GM19397 (cell line): ENCODE measurements at regions not wholly inside any gene's neighbourhood (a gene's known extent, or its start where the extent isn't known, plus 50 kb on each side); places are given as distances from the start of the nearest gene placed in this dataset.
"Not testable (repeated sequence)": the region's sequence is repeated elsewhere in the genome, so short reads cannot be mapped to it uniquely, and the experiment has no call there.

ENCODE experiments used
- ATAC-seq: cut with Tn5 transposase; IDR thresholded peaks from one replicate; pipeline ENCODE4 v1.9.1; 2021; ENCODE audit warnings: mild to moderate bottlenecking, moderate library complexity; ENCODE audit not compliant: unreplicated experiment

DNA sequence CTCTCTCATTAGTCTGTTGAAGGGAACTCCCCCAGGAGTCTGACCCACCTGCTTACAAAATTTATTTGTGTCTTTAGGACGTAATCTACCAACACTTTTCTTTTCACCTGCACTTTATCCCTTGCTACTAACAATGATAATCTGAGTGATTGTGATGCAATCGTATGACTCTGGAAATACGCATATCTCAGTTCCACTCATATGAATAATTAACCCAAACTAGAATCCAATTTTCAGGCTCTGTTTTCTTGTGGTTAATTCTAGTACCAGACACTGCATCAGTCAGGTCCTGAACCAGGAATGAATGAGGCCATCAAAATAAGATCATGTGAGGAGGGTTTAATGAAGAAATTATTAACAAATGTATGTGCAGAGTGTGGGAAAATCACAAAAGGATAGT is 158.4 kb upstream of the SRD5A2 start:
- no peak for ATAC-seq

DNA sequence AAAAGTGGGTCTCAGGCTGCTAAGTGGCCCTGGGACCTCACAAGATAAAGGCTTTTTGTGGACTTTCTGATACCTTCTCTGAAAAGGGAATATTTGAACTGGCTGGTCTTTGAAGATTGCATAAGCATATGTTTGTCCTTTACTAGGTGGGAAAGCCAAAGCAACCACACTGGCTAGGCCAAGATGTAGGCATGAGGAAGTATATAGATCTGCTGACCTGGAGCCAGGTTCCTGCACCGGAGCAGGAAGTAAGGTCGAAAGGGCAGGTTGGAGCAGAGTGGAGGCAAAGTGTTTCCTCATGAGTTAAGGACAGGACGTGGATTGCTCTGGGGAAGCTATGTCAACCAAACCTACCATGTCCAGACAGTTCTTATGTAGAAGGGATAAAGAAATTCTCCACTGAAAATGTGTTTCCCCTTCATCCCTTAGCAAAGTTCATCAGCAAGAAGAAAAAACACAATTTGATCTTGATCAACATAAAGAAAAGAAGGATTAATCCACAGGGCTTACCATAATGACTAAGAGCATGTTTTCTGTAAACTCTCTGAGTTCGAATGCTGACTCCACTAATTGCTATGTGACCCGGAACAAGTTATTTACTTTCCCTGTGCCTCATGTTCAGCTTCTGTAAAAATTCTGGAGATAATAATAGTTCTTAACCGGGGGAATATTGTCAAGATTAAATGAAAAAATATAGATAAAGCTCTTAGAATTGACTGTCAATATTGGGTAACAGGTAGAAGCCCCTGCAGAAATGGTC is 156.1 kb upstream of the SRD5A2 start:
- ATAC-seq, result no peak

DNA sequence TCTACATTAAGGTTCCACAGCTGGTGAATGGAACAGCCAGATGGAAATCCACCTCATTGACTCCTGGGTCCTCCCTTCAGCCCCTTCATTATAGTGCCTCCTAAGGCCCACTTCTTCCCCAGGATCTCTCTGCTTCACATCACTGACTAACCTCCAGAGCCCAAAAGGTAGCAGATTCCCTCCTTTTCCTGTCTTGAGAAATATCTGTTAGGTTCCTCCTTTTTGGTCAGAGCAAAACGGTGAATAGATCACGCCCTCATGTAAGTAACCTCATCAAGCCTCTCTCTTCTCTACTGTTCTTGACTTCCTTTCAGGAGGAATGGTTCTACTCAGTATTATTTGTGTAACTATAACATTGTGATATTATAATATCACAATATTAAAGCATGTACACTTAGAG is 155.0 kb upstream of the SRD5A2 start:
- no peak for ATAC-seq

DNA sequence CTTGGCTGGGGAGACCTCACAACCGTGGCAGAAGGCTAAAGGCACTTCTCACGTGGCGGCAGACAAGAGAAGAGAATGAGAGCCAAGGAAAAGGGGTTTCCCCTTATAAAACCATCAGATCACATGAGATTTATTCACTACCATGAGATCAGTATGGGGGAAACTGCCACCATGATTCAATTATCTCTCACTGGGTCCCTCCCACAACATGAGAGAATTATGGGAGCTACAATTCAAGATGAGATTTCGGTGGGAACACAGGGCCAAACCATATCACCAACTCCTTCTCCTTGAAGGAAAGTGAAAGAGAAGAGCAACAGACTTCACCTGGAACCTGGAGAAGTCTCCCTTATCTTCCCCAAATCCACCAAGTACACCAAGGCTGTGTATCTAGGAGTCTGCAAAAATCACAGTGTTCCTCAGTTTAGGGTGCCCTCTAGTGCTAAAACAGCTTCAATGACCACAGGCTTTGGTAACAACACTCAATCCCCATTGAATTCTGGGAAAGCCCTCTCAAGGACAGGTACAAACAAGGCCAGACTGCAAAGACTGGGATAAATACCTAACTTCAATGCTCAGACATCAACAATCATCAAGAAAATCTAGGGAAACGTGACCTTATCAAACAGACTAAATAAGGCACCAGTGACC is 148.8 kb upstream of the SRD5A2 start:
- no peak for ATAC-seq

DNA sequence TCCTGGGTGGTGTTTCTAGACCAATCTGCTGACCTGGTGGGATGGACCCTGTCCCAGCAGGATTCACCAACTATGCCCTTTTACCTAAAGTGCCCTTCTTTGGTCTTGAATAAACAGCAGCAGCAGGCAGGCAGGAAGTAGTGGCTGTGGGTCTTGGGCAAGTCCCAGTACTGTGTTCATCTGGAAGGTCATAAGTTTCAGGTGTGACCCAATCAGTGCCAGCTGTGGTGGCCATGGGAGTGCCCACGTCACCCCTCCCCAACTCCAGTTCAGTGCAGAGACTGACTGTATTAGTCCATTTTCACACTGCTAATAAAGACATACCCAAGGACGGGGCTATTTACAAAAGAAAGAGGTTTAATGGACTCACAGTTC is 148.3 kb upstream of the SRD5A2 start:
- no peak for ATAC-seq

DNA sequence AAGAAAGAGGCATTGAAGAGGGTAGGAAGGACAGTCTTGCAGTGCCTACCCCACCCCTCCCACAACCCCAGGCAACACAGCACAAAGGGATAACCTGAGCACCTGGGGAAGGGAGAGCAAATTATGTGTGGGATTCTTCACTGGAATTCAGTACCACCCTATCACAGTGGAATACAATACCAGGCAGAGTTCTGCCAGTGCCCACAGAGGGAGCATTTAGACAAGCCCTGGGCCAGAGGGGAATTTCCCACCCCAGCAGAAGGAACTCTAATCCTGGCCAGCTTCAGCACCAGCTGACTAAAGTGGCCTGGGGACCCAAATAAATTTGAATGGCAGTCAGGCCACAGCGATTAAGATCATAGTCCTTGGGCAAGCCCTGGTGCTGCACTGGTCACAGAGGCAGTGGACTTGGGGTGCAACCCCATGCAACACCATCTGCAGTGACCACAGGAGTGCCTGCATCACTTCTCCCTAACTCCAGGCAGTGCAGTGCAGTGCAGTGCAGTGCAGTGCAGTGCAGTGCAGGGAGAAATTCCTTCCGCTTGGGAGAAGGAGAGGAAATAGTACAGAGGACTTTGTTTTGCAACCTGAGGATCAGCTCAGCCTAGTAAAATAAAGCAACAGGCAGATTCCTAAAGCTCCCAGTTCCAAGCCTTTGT is 147.8 kb upstream of the SRD5A2 start:
- no peak for ATAC-seq

DNA sequence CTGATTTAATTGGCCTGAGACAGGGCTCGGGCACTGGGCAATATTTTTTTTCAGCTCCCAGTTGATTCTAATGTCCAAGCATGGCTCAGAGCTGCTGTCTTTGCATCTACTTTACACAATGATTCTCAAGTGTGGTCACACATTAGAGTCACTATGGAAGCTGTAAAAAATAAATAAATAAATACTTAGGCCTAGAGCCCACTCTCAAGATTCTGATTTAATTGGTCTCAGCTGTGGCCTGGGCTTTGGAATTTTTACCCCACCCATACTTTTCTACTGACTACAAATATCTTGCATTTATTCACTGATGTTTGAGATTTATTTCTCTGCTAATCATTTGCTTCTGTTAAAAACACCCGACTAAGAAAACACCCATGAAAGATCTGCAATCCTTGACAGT is 145.7 kb upstream of the SRD5A2 start:
- no peak for ATAC-seq

DNA sequence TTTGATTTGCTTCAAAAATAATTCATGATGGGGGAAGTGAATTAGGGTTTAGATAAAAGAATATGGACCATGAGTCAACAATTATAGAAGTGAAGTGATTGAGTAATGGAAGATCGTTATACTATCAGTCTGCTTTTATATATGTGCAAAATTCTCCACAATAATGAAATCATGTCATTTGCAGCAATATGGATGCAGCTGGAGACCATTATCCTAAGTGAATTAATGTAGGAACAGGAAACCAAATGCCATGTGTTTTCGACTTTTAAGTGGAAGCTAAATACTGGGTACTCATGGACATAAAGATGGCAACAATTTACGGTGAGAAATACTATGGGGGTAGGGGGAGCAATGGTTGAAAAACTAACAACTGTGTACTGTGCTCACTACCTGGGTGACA is 144.7 kb upstream of the SRD5A2 start:
- ATAC-seq, result no peak

DNA sequence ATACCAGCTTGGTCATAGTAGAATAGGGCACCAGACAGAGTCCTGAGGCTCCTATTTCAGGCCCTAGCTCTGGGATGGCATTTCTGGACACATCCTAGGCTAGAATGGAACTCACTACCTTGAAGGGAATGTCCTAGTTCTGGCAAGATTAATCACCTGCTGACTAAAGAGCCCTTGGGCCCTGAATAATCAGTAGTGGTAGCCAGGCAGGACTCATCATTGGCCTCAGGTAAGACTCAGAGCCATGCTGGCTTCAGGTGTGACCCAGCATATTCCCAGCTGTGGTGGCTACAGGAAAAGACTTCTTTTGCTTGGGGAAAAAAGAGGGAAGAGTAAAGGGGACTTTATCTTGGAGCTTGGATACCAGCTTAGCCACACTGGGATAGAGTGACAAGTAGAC is 131.0 kb upstream of the SRD5A2 start:
- no peak for ATAC-seq

DNA sequence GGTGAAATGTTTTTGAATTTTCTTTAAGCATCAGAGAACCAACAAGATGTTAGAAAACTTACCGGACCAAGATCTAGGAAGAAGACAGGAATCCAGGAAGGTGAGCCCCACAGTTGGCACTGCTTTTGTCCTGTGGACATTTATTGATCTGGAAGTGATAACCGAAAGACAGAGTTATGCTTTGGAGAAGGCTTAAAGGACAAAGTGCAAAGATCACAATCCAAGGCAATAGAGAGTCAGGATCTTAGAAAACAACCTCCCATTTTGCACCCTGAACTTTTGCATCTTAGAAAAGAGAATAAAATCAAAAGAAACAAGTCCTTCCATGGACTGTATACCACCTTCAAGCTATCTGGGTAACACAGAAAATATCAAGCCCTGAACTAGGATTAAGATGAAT is 129.4 kb upstream of the SRD5A2 start:
- no peak for ATAC-seq

DNA sequence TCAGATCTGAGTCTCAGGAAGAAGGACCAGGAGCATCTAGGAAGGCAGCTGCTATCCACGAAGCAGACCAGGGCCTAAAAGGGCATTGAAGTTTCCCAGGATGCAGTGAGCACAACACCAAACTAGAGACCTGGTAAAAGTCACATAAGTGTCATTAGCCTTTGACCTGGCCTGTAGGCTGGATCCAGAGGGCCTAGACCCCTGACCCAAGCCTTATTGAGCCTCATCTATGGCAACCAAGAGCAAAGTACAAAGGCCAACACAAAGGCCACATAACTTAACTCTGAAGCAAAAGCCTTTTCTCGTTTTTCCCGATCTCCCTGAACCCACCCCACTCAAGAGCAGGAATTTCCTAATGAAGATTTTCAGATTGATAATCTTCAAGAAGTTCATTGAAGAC is 127.3 kb upstream of the SRD5A2 start:
- ATAC-seq, result no peak

DNA sequence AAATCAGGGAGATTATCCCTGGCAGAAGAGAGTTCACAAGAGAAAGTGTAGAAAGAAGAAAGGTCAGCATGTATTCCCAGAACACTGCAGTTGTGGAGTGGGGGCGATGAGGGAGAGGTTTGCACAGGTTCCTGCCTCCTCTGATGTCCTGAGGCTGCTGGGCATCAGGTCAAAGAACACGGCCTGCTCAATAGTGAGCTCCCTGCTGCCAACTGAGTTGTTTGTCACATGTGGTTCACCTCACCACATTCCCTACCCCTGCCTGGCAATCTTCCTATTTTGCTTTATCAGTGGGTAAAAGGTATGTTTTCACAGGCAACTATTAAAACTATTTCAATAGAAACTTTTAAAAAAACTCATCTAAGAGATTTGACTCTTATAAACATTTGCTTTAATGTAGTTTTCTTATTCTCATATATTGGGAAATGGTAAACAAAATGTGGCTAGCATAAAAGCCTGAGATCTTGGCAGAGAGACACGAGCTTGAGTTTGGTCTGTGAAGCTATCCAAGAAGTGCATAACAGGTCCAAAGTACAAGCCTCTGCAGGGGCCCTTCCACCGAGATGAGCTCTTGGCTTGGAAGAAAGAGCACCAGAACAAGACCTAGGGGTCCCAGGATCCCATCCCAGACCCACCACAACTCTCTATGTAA is 123.9 kb upstream of the SRD5A2 start:
- no peak for ATAC-seq

DNA sequence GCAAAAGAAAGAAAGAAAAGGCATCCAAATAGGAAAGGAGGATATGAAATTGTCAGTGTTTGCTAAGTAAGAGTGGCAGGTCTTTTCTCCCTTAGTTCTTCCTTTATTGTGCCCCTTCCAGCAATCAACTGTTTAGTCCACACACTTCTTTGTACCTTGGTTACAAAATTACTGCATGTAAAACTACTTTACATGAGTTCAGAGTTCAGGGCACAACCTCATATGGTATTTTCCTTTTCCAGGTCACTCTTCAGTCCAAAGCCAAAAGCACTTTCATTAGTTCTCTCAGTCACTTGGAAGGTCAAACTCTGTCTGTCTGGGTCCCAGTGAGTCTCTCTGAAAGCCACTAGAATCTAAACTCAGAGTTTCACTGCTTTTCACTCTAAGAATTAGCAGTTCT is 122.5 kb upstream of the SRD5A2 start:
- no peak for ATAC-seq

DNA sequence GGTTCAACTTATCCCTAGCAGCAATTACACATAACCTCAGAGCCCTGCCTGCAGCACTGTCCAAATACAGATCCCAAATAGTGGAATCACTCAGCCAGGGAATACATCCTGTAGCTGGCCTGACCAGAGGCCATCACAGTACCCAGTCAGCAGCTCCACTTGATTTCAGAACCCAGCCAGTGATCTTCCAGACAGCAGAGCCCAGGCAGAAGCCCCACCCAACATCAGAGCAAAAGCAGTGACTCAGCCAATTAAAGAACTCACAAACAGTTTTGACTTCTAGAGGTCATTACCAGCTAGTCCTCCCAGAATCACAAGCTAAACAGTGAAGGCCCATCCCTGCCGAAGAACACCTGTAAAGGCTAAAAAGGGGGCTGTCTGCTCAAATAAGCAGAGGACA is 118.0 kb upstream of the SRD5A2 start:
- ATAC-seq, result no peak

DNA sequence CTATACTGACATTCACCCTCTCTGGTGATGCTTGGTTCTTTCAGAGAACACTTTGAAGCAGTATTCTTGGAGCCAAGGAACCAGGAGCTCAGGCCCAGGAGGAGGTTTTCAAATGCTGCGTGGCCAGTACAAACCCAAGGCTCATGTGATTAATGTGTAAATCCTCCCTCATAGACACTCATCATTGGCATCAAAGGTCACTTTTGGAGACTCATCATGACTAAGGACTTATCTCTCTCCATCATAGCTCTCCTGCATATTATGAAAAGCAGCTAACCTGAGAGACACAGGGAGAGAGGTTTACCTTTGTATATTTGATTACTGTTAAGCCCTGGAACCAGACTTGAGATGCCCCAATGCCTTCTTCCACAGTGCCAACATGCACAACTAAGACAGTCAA is 115.3 kb upstream of the SRD5A2 start:
- ATAC-seq, result no peak

DNA sequence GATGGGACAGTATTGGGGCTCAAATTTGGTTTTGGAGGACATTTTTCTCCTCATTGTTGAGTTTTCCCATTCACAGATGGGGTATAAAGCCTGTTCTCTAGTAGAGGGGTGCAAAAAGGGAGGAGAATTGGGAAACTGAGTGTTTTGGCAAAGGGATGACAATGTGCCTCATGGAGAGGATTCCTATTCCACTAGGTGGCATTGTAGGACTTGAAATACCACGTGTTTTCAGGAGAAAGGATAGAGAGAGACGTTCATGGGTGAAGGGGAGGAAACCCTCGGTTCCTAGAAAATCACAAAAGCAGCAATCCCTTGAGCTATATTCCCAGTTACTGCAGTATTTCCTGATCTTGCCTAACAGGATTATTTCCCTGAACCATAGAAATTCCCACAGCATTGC is 113.7 kb upstream of the SRD5A2 start:
- no peak for ATAC-seq

DNA sequence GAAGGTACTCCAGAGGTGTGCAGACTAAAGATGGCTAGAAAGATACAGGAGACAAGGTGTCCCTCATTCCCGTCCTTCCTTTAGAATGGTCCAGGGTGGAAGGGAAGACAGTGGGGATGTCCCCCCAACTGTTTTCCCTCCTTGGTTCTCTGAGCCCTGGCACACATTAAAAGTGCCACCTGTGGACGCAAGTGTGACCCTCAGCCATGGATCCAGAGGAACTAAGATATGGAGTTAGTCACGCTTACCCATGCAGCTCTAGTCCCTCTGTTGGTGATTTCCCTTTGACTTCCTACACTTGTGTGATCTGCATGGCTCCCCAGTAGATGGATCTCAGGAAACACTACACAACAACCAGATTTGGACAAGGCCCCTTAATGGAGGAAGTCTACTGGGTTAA is 113.1 kb upstream of the SRD5A2 start:
- no peak for ATAC-seq

DNA sequence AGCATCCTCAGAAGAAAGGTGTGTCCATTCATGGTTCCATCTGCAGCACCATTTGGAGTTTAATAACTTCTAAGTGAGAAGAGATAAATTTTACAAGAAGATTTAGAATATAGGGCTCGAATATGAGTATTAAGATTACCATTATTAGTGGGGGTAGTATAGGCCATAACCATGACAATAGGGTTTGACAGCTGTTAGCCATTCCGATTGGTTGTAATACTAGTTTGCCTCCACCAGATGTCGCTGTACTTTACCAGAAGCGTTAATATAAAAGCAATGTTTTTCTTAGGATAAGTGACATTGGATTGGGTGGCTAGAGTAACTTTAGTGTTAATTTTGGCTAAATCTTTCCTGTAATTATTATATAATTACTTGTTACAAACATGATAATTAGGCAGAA is 107.5 kb upstream of the SRD5A2 start:
- ATAC-seq, result no peak

DNA sequence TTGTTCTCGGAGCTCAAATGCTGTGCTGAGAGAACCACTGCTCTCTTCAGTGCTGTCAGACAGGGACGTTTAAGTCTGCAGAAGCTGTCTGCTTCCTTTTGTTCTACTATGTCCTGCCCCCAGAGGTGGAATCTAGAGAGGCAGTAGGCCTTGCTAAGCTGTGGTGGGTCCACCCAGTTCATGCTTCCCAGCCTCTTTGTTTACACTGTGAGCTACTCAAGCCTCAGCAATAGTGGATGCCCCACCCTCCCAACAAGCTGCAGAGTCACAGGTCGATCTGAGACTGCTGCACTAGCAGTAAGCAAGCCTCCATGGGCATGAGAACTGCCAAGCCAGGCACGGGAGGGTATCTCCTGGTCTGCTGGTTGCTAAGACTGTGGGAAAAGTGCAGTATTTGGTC is 102.8 kb upstream of the SRD5A2 start:
- ATAC-seq, result not testable (repeated sequence)

DNA sequence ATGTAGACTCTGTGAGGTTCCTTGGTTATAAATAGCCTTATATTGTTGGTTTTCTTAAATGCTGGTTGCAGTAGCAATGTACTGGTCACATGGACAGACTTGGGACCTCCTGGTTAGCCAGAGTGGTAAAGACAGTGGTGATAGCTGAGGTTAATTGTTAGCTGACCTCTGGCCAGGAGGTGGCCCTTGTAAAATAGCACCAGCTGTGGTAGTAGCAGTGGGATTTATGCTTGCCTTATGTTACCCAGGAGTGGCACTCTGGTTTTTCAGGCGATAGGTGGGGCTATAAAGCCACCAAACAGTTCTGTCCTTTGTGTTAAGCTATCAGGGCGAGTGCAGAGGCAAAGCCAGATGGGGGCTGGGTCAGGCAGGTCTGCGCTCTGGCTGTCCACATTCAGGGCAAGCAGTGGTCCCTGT is 94.8 kb upstream of the SRD5A2 start:
- no peak for ATAC-seq

DNA sequence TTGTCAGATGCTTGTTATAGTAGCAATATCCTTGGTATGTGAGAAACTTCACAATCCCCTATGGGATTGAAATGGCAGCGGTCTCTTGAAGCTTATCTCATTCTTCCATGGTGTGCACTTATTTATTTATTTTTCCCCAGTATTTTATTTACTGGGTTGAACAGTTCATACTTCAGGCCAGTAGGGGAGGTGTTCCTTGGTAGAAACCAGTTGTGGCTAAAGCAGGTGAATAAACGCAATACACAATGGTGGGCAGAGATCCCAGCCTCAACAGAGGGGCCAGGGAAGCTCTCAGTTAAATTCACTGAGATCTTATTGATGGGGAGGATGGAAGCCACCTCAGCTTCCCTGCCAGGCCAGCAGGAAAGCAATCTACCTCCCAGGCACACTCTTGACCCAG is 93.7 kb upstream of the SRD5A2 start:
- no peak for ATAC-seq

DNA sequence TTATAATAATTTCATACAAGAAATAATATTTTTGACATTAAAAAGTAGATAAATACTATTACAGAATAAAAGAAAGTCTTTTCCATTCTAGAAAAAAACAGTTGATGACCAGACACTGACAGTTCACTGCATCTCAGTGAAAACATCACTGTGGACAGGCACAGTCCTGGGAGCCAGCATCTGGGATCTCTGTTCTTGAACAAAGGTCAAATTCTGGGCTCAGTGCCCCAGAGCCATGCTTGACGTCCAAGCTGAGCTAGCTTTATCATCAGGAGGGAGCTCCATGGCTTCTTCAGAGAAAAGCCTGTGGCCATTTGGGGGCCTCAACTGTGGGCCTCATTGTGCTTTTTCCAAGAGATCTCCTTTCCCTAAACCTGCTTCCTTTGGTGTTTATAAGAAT is 86.1 kb upstream of the SRD5A2 start:
- no peak for ATAC-seq
